GM19351 (cell line): ENCODE measurements at regions not wholly inside any gene's neighbourhood (a gene's known extent, or its start where the extent isn't known, plus 50 kb on each side); places are given as distances from the start of the nearest gene placed in this dataset.

Source experiments
- ATAC-seq: cut with Tn5 transposase; IDR thresholded peaks from one replicate; pipeline ENCODE4 v1.9.1; 2021; ENCODE audit warnings: mild to moderate bottlenecking, moderate library complexity; ENCODE audit not compliant: unreplicated experiment

DNA sequence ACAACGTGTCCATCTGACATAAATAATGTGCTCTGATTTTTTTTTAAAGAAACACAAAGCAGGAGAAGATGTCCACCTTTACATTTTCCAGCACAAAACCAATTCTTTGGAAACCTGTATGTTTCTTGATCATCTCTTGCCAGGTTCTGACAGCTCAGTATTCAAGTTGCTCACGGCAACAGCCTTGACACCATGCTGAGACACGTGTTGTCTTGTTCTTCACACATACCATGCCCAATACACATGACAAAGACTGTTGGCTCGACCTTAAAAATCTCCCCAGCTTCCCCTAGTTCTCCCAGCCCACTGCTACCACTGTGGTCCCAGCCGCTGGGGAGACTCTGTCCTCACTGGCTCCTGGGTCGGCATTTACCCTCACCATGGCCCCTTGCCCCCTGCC, 518.9 kb downstream of the PREX1 start:
- no peak for ATAC-seq

DNA sequence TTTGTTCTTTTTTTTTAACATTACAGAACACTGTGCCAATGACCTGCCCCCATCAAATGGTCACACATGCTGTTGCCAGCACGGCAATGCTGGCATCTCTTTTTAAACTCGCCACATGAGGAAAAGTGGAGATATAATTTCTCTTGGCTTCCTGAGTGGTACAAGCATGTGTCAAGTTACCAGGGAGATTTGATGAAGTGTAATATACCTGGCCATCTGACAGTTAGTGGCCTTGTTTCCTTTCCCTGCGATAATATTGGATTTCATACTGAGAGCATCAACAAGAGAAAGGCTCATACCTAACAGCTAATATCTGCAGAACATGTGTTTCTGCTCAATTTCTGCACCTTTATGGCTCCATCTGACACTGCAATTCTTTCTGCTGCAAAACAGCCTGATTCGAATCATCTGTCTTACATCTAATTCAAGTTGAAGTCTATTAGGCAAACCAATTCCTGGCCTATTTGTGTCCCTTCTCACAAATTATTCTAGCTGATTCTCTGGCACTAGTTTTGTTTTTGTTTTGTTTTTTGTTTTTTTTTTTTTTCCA, 519.5 kb downstream of the PREX1 start:
- ATAC-seq: no peak

DNA sequence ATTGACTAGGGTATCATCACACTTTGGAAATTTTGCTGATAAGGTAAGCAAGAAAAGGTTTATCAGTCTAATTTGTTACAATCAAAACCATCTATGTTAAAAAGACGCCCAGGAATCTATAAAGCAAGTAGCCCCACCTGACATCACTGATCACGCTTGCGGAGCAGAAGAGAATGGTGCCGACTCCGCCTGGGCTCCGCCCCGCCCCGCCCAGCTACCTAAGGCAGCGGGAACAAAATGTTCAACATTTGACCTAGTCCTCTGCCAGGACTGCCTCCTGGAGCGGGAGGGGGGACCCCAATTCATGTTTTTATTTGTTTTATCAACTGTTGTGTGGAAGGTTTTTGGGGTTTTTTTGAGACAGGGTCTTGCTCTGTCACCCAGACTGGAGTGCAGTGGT, 520.5 kb downstream of the PREX1 start:
- ATAC-seq: no peak

DNA sequence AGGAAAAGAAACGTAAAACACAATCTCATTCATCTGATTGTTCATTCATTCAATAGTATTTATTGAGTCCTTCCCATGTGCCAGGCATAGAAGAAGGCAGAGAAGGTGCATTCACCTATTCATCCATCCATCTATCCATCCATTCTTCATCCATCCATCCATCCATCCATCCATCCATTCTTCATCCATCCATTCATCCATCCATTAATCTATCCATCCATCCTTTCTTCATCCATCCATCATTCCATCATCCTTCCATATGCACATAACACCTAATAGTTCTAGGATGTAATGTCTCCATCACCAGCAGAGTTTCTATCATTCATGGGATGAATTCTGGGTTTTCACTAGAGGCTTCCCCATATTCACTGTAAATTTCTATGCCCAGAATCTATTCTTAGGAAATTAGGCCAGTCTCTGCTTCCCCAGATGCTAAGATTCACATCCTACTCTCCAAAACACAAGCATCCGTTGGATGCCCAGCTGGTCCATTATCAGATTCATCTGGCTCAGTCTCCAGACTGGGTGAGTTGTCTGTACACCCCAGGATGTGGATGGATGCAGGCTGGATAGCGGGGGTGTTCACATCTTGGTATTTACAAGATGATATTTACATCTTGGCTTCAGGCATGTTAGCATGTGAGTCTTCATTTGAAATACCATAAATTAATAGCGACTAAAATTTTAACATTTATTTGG, 517.7 kb upstream of the SULF2 start:
- no peak for ATAC-seq

DNA sequence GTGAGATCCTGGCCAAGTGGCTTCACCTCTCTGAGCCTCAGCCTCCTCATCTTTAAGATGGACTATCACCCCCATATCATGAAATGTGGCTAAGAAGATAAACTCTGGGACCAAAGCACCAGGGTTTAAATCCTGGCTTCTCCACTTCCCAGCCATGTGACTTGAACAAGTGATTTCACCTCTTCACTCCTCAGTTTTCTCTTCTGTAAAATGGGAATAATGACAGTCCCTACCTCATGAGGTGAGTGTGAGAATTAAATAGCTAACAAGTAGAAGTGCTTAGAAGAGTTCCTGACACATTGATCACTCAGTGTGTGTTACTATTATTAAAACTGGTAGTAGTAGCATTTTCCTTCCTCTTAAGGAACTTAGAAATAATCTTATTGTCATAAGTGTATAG, 516.9 kb upstream of the SULF2 start:
- ATAC-seq: no peak

DNA sequence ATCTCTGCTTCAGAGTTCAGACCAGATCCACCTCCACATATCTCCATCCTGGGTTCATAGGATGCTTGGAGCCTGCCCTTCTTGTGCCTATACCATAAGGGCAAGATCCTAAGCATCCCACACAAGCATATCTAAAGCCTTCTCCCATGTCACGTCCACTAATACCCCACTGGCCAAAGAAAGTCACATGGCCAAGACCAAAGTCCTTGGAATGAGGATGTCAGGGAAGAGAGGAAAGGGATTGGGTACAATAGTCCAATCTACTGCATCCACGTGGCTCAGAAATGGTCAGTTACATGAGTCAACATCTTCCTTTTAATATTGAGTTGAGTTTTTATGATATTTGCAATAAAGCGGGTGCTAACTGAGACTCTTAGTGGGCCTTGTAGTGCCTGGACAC, 515.9 kb upstream of the SULF2 start:
- no peak for ATAC-seq

DNA sequence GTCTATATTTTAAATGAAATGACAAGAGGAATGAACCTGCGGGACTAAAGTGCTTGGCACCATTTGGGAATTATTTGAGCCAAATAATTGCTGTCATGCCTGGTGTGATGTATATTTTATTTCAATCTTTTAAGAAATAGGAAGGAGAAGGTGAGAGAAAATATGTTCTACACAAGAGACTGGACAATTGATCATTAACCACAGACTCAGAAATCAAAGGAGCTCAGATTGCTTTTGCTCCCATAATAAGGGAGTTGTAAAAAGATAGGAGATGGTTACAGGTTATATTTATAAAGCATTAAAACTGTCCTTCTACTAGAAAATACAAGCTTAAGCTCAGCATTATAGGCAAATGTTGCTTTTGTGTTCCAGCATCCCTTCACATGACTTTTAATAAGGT, 515.2 kb upstream of the SULF2 start:
- no peak for ATAC-seq

DNA sequence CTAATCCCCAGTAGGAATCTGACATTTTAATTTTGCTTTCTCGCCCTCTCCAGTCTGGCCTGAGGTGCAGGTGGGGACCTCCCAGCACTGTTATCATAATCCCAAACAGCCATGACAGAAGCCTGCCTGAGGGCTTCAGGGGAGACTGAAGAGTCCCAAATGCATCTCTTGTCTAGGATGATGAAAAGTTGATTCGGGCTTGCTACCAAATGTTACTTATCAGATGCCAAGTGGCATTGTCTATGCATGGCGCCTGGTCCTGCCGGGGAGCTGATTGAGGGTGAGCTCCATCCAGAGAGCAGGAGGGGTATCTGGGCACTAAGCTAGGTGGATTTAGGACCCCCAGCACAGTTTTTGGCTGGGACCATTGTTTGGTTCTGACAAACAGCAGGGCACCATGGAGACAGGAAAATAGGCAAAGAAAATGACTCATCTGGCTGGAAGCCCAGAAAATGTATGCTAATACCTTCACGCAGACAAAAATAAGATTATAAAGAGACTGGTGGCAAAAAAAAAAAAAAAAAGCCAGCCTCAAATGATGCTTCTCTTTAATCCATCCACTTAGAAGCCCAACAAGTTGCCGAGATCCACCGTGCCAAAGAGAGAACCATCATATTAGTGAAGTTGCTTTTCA, 513.7 kb upstream of the SULF2 start:
- ATAC-seq: no peak

DNA sequence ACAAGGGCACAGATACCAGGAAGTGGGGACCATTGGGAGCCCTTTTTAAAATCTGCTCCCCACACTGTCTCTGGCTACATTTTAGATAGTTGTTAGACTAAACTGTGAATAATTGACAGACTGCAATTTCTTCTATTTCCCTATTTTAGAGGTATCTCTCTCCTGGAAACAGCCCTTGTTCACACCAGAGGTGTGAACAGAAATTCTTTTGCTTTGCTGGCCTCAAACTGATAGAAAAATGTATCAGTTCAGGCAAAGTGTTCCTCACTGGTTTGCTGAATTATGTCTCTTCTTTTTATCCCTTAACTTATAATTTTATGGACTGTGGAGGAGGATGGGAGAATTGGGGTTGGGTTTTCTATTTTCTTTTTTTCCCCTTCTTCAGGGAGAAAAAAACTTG, 513.2 kb upstream of the SULF2 start:
- ATAC-seq: no peak

DNA sequence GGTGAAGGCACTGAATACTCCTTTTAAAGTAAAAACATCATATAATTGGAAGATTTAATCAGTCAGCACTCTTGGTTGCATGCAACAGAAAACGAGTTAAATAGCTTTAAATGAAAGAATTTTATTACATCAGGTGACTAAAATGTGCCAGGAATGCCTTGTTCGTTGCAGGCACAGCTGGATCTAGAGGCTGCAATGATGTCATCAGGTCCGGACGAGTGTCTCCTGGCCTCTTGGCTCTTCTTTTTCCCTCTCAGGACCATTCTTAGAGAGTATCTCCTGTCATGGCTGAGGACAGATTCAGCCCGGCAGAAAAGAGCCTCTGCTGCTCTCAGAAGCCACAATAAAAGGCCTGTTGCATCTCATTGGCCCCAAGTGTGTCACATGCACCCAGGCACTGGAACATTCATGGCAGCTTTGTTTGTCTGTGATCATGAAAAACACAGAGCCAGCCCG, 510.7 kb upstream of the SULF2 start:
- no peak for ATAC-seq

DNA sequence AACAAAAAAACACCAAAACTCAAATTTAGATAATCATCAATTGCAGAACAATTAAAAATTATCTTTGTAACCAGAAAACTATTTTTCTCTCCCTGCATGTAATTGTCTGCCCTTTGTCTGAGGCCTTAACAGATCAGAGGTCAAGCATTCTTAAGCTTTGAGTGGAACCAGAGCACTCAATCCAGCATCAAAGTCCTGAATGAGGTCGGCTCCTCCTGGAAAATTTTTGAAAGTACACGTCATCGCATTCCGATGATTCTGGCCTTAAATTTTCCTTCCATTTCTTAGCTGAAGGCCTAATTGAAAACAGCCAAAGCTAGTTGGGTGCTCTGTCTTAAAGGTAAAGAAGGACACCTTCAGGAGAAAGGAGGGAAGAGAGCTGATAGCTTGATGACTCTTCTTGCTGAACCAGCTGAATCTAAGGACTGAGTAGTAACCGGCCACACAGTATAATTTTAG, 510.2 kb upstream of the SULF2 start:
- ATAC-seq: no peak

DNA sequence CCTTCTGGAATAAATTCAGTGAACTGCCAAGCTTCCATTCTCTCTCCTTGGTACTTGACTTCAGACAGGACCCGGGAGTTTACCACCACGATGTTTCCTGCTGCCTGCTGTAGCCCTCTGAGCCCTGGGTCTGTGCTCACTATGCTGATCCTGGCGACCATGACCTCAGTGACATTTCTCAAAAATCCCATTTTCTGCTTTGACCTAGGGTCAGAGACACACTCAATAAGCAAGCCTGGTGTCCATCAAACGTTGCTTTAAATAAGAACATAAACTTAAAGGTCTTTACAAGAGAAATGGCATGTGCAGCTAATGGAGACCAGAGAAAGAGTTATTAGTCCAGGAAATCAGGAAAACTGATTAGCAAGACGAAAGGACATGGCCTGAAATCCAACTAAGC, 509.7 kb upstream of the SULF2 start:
- no peak for ATAC-seq

DNA sequence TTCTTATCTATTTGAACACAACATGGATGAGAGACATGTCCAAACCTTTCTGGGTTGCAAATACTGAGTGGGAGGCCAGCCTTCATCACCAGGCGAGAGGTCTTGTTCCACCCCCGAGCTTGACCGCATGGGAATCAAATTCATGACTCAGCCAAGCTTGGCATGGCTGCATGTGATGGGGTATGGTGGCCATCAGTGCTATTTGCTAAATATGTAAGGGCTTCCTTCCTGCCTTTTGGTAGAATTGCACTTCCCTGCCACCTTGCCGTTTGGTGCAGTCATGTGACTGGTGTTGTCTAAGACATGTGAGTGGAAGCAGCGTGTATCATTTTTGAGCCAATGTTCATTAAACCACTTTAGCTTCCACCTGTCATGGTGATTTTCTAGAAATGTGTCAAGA, 508.9 kb upstream of the SULF2 start:
- no peak for ATAC-seq

DNA sequence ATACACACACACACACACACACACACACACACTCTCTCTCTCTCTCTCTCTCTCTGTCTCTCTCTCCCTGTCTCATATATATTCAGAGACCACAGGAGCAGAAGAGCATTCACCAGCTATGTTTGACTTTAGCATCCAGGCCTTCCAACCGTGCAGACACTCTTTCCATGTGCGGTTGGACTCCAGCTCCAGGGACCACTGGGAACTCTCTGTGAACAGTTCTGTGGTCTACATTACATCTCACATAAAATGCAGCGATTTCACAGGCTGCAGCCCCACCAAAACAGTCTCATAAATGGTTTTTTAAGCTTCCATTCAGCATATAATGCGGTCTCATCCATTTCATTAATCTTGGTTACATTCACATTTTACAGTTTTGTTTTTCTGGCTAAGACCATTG, 508.4 kb upstream of the SULF2 start:
- ATAC-seq: no peak

DNA sequence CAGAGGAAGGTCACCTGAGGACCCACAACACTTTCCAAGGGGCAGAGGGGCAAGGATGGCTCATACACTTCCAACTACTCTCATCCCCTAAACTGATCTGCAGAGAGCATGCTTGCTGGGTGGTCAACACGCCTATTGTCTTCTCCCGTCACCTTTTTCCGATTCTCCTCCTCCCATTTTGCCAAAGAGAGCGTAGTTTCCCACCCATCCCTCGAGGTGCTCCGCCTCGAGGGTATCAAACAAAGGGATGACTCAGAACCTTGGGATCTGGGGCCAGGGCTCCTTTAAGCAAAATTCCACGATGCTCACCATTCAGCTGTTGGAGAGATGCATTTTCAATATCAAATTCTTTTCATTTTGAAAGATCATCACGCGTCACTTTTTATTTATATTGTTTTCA, 507.5 kb upstream of the SULF2 start:
- ATAC-seq: no peak

DNA sequence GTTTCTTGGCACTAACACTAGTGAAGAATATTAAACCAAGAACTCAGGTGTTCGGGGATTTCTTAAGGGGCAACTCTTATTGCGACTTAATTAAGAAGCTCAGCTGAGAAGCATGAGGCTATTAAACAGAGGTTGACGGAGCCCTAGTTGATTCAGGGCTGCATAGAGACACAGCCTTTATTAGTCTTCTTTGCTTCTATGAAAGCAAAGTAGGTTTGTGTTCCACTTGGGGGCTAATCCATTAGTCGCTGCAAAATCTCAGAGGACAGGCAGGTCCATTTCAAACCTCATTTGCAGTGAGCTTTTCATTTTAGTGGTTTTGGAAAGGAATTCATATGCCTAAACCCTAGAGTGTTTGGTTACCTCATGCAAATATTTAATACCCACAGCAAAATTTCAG, 506.6 kb upstream of the SULF2 start:
- no peak for ATAC-seq

DNA sequence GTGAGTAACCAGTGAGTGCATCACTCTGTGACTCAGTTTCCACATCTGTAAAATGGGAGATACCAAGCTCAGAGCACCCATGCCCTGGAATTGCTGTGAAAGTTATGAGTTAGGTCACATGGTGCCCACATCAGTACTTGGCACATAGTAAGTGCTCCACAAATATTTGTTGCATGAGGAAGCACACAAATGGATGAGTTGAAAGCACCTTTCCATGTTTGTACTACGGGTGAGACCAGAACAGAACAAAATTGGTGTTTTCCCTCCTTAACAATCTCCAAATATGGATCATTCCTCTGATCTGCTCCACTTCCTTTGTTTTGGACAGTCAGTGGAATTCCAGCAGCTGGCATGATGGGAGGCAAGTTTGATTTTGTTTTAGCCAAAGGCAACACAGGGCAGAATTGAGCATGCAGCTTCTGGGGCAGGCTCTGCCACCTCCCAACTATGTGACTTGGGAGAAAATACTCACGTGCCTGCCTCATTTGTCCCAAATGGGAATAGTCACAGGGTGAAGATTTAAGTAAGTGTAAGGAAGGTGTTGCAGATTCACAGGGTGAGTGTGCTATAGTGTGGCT, 503.7 kb upstream of the SULF2 start:
- ATAC-seq: no peak

DNA sequence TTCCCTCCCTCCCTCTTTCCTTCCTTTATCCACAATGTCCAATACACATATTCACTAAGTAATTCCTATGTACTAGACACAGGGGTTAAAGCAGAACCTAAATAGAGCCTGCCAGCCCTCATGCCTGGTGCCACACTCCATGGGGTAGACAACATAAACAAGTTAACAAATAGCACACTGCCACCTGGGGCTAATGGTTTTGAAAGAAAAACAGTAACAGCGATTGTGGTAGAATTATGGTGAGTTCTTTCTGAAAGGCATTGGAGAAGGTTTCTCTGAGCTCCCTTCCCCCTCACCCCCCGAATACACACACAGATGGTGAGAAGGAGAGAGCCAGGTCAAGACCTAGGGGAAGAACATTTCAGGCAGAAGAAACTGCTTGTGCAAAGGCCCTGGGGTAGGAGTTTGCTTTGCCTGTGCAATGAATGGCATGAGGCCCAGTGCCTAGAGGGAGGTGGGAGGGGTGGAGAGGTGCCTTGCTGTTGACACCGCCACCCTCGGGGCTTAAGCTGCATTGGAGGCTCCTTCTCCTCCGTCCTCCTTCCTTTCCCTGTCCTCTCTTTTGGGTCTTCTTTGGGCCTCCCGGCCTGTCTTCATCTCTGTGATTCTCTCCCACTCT, 502.4 kb upstream of the SULF2 start:
- ATAC-seq: no peak

DNA sequence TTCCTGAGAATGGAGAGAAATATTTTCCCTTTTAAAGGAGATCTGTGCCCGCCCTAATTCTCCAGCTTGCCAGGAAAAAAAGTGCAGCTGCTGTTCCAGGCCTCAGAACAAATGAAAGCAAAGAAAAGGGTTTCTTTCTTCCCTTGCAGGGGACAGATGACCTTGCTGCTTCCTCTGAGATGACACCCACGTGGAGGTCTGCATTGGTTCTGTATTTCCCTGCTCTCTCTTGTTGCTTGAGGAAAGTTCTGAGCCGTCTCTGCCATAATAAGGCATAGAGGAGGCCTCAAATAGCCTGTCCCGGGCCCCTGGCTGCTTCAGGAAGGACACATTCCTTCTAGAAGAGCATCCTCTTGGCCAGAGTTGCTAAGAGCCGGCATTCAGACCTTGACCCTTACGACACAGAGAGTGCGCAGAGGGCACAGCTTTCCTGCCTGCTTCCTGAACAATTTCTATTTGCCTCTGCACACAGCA, 501.8 kb upstream of the SULF2 start:
- no peak for ATAC-seq

DNA sequence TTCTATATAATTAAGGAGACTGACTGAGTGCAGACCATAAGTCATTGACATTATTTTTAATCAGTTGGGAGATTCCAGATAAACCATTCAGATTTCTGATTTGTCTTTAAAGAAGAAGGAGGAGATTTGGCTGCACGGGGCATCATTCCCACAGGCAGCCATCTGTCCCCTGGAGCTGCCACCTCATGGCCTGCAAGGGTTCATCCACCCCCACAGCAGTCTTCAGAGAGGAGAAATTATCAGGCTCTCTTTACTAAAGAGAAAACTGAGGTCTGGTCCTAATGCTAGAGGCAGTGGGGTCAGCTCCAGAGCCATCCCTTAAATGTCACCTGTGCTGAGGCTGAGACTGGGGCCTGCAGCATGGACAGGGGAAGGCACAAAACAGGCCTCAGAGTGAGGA, 501.3 kb upstream of the SULF2 start:
- ATAC-seq: no peak

DNA sequence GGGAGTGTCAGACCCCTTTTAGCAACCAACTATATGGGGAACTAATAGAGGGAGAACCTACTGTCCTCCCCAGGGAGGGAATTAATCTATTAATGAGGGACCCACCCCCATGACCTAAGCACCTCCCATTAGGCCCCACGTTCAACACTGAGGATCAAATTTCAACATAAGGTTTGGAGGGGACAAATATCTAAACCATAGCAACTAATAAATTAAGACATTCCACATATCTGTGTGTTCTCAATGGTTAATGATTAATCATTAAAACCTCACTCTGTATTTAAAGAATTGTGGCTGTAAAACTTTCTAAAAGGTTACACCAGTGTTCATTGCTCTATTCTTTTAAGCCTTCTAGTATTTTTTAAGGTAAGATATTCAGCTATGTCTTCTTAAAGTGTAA, 500.4 kb upstream of the SULF2 start:
- no peak for ATAC-seq

DNA sequence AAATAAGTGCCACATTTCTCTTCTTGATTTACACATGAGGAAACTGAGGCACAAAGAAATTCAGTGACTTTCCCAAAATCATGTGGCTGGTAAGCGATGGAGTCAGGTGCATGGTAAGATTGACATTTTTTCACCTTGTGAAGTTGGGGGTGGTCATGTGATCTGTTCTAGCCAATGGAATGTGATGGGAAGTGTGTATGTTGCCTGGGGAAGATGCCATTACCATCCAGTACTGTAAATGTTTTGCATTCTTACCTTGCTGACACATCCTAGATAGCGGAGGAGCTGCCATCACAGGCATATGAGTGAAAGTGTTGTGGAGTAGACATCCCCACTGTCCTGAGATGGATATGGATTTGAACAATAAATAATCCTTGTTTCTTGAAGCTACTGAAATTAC, 499.6 kb upstream of the SULF2 start:
- ATAC-seq: no peak
